Fibroblast of skin of back (primary cell): ENCODE measurements at regions not wholly inside any gene's neighbourhood (a gene's known extent, or its start where the extent isn't known, plus 50 kb on each side); places are given as distances from the start of the nearest gene placed in this dataset.
"Not testable (repeated sequence)": the region's sequence is repeated elsewhere in the genome, so short reads cannot be mapped to it uniquely, and the experiment has no call there.

ENCODE experiments used
- DNase-seq: peaks from one replicate; pipeline ENCODE4 v3.0.0-alpha.2; 2013

- not testable (repeated sequence) for DNase-seq
These were observed 332.5 kb downstream of the DLEU7 start for GRCh38 chr13:50510885-50511545.

DNA sequence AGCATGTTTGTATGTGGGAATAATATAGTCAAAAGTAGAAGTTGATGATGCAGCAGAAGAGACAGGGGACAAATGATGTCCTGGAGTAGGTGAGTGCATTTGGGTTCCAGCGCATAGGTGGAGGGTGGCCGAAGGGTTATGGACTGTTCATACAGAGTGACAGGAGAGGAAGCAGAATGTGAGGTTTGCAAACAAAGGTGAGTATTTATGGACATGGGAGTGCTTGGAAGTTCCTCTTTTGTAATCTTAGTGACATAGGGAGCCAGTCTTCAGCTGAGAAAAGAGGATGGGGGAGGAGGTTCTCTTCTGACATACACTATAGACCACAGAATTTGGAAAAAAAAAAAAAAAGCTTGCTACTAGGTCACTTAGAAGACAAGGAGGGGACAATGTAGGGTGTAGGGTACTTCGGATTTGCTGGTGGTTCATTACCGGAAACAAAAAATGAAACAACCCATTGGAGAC is 331.6 kb downstream of the DLEU7 start:
- no peak for DNase-seq

DNA sequence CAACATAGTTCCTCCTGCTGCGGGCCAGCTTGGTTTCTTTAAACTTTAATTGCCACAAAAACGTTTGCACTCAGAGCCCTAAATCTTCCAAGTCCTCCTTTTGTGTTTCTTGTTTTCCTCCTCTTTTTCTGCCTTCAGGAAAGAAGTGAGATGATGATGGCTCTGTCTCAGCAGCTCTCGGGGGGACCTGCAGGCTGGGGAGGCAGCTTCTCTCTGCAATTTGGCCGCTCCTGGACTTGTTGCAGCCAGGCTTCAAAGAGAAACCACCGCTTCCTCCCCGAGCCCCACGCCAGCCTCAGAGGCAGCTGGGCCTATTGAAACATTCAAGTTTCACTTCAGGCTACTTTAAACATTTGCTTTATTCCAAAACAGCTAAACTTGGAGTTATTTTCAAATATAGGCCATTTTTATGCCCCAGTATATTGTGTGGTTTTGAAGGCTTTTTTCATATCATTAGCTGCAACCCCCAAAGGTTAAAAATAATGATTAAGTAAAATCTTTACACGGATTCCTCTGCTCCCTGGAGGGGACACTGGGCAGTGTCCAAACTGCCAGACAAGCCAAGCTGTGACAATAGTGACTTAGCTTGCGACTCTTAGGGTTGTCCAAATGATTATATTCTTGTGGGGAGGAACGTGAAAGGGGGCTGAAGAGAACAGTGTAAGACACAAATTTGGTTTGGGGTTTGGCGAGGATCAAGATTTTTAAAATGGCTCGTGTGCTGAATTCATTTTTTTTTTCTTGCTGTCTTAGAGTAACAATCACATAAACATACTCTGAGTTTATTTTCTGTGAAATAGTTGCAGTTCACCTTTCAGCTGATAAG is 330.8 kb downstream of the DLEU7 start:
- DNase-seq: peak; percentile 42

- no peak for DNase-seq
These were observed 330.1 kb downstream of the DLEU7 start for GRCh38 chr13:50513300-50513877.

GRCh38 chr13:50514249-50514648 is 329.2 kb downstream of the DLEU7 start:
- no peak for DNase-seq

GRCh38 chr13:50518131-50518530 is 325.4 kb downstream of the DLEU7 start:
- DNase-seq: no peak

DNA sequence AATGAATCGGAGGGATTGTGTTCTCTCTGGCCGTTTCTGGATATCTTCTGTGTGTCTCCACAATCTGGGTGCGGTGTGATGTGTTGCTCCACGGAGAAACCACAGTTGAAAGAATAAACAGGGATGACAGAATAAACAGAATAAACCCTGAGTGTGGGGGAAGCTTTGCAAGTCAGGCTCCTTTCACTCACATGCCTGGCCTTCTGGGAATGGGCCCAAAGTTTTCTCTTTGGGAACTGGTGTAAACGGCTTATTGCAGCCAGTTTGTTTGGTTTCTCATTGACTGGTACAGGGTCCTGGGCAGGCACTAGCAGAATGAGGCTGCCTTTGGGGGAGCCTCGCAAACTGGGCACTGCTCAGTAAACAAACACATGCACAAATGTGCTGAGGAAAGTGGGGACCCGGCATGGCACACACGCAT is 324.7 kb downstream of the DLEU7 start:
- DNase-seq: no peak

DNA sequence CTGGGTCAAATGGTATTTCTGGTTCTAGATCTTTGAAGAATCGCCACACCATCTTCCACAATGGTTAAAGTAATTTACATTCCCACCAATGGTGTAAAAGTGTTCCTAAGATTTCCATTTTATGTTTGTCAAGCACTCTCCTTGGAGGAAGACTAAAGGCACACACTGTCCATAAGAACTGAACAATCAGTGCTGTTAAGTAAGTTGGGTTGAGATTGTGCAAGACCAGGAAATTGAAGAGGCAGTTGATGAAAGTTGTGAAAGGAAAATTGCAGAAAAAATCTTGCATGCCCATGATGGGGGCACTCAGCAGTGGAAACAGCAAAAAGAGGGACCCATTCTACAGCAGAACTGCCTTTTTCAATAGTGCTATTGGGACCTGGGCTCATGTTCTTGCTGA is 323.6 kb downstream of the DLEU7 start:
- DNase-seq: no peak

- no peak for DNase-seq
These were observed 322.3 kb downstream of the DLEU7 start for GRCh38 chr13:50521006-50521830.

DNA sequence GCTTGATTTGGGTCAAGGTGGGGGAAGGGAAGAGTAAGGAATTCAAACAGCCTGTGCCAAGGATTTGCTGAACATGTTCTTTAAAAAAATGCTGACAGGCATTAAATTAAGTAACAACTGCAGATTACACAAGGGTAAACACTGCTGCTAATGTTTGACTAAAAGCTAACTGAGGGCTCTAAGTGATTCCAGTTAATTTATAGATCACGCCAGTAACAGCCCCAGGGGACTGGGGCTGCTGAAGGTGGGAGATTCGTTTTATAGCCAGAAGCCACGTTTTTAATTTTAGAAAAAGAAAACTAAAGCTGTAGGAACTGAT is 321.7 kb downstream of the DLEU7 start:
- DNase-seq: peak; percentile 29

GRCh38 chr13:50522506-50522905 is 321.0 kb downstream of the DLEU7 start:
- no peak for DNase-seq

DNA sequence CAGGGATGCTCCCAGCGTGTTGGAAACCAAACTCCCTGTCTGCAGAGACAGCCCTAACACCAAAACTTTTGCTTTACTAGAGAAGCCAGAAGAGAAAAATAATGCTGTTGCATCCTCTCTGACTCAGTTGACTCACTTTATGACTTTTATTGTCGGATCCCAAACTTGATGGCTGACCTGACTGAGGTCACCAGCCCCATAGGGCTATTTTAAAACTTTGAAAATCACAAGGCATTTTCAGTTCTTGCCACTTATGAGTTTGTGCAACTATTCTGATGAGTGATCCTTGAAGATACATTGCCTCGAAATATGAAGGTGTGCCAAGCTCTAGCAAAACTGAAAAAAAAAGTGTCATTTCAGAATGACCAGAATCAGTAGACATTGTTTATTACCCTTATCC is 320.2 kb downstream of the DLEU7 start:
- no peak for DNase-seq

- DNase-seq: no peak
These were observed 318.9 kb downstream of the DLEU7 start for GRCh38 chr13:50524560-50524959.

- DNase-seq: no peak
These were observed 316.8 kb downstream of the DLEU7 start for GRCh38 chr13:50526661-50527071.

DNA sequence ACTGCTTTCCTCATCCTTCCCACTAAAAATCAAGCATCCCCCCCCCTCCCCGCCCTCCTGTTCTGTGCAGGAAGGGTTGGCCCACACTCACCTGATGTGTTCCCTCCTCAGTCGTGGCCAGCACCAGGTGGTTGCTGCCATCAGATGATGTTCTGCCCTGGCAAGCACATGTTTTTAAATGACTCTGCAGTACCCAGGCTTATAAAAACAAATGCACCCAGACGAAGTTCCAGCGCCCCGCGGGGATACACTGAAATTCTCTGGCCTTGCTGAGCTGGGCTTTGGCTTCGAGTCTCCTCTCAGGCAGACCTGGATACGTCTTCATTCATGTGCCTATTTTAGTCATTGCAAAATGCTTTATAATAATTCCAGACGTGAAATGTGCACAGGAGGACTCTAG is 316.3 kb downstream of the DLEU7 start:
- DNase-seq: no peak

- peak; percentile 52 for DNase-seq
These were observed 315.6 kb downstream of the DLEU7 start for GRCh38 chr13:50527612-50528509.

GRCh38 chr13:50529154-50529882 is 314.2 kb downstream of the DLEU7 start:
- DNase-seq: peak; percentile 78

- DNase-seq: peak; percentile 50
These were observed 311.3 kb downstream of the DLEU7 start for GRCh38 chr13:50531917-50532899.

GRCh38 chr13:50535050-50535449 is 308.4 kb downstream of the DLEU7 start:
- DNase-seq: no peak

- no peak for DNase-seq
These were observed 306.5 kb downstream of the DLEU7 start for GRCh38 chr13:50537029-50537428.
